Gastrocnemius medialis (tissue), 4 donors: ENCODE measurements at regions not wholly inside any gene's neighbourhood (a gene's known extent, or its start where the extent isn't known, plus 50 kb on each side); places are given as distances from the start of the nearest gene placed in this dataset.

Experiments
- ATAC-seq, 2 donors: fragments of 150-250 bp; one replicate each; pipeline ENCODE4 v1.9.1; 2016
- DNase-seq, 2 donors: peaks; one replicate each; pipeline ENCODE4 v3.0.0-alpha.2; 2019
- H3K27ac ChIP-seq, 4 donors: fragments of 200-600 bp; sonication (generic); 1 replicate in 1 of 4; 2 replicates in 3 of 4; pipeline ENCODE4 v1.5.1; 2016 to 2018; ENCODE audit warnings: mild to moderate bottlenecking in 2 of 4, moderate library complexity in 1 of 4
- H3K27me3 ChIP-seq, 3 donors: fragments of 200-600 bp; sonication (generic) in 2 of 3; 1 replicate in 1 of 3; 2 replicates in 2 of 3; pipeline versions ENCODE4 v1.5.1 to v1.6.0; 2016 to 2019; ENCODE audit warnings: mild to moderate bottlenecking in 1 of 3, moderate library complexity in 1 of 3
- H3K36me3 ChIP-seq, 2 donors: fragments of 200-600 bp; sonication (generic) in 1 of 2; one replicate each; pipeline ENCODE4 v1.5.1; 2017 to 2018
- H3K4me1 ChIP-seq, 2 donors: fragments of 200-600 bp; sonication (generic) in 1 of 2; one replicate each; pipeline ENCODE4 v1.5.1; 2016 to 2017; ENCODE audit warnings: mild to moderate bottlenecking in 2 of 2
- H3K4me3 ChIP-seq, 4 donors: fragments of 200-600 bp; sonication (generic) in 3 of 4; 1 replicate in 1 of 4; 2 replicates in 3 of 4; pipeline ENCODE4 v1.5.1; 2016 to 2019; ENCODE audit warnings: mild to moderate bottlenecking in 2 of 4
- H3K9me3 ChIP-seq, 3 donors: fragments of 200-600 bp; sonication (generic) in 2 of 3; 1 replicate in 1 of 3; 2 replicates in 2 of 3; pipeline ENCODE4 v1.5.1; 2016 to 2019
- CTCF ChIP-seq, 5 experiments: fragments of 450-650 bp in 3 of 5; fragments of 200-600 bp in 2 of 5; sonication (generic) in 2 of 5; IDR thresholded peaks in 4 of 5; conservative IDR thresholded peaks in 1 of 5; 1 replicate in 4 of 5; 2 replicates in 1 of 5; pipeline ENCODE4 v1.5.1; 2016 to 2019; ENCODE audit warnings: antibody characterized with exemption in 5 of 5, mild to moderate bottlenecking in 3 of 5, moderate library complexity in 3 of 5
- POLR2A ChIP-seq, 2 donors: fragments of 450-650 bp; IDR thresholded peaks; one replicate each; pipeline ENCODE4 v1.6.1; 2017; ENCODE audit warnings: antibody characterized with exemption in 2 of 2, mild to moderate bottlenecking in 2 of 2, moderate library complexity in 2 of 2
- in situ Hi-C, 4 donors: fragments of 200-750 bp; cut with MboI; loops; one replicate each; pipeline versions ENCODE4 v1.15.0 to v1.8.0; 2017; ENCODE audit warnings: low sequenced_read_pairs in 4 of 4
- intact Hi-C: fragments of 100-400 bp; cut with DNase I; formaldehyde crosslinking; loops from one replicate; pipeline ENCODE4 v1.15.1; 2023; ENCODE audit warnings: low total_unique reads

DNA sequence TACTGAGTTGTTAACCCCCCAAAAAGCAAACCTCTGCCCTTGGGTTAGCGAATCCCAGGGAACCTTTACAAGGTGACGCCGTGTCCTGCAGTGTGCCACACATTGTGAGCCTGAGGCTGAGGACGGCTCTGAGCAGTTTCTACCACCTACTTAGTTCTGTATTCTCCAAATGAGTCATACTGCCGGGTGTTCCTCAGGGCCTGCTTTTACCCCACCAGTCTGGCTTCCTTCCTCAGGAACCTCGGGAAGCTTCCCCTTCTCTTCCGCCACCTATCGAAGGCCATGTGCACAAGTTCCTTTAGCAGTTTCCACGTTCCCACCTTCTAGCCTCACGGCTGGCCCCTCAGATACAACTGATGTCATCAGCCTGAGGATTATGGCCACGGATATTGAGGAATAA lies 384.0 kb upstream of the TPM1 start:
- intact Hi-C loops (no loop called here), in situ Hi-C loops (loop anchor here in 1 of 4 donors (10.0 kb wide), 1 partner anchor 274 kb away; no protein-coding TSS in a partner anchor)
- Histone ChIP-seq H3K9me3 (no peaks in the 10 kb centered on the region), H3K27ac (no peak overlapping the region), H3K36me3 (peaks cover 0 to 5% of the 10 kb centered on the region in 2 donors), H3K4me3 (no peak overlapping the region), H3K4me1 (peaks cover 0 to 7% of the 10 kb centered on the region in 2 donors), H3K27me3 (no peaks in the 10 kb centered on the region)
- ATAC-seq = peak in 1 of 2 donors; percentile 44
- no peak for TF ChIP-seq CTCF (IDR thresholded peaks at IDR 0.05 in 4 of 5, conservative IDR thresholded peaks at IDR 0.05 in 1 of 5)
- TF ChIP-seq POLR2A (IDR thresholded peaks at IDR 0.05) = no peak
- DNase-seq = peak in 1 of 2 donors; percentile 30

DNA sequence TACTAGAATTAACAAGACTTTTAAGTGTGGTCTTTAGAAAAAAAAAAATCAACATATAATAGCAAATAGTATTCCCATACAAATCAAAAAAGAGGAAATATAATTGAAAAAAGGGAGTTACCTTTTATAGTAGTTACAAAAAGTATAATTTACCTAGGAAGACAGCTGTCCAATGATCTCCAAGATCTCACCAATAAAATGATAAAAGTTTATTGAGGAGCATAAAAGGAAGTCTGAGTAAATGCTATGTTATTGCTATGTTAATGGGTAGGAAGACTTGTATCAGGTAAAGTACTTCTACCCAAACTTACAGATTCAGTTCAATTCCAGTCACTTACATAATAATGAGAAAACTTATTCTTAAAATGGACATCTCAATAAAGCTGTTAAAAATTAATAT lies 379.0 kb upstream of the TPM1 start:
- intact Hi-C loops = no loop called here
- Histone ChIP-seq H3K27ac (no peak overlapping the region), H3K4me1 (no peaks in the 10 kb centered on the region), H3K4me3 (no peak overlapping the region), H3K9me3 (no peaks in the 10 kb centered on the region), H3K36me3 (no peaks in the 10 kb centered on the region), H3K27me3 (no peaks in the 10 kb centered on the region)
- TF ChIP-seq CTCF (IDR thresholded peaks at IDR 0.05 in 4 of 5, conservative IDR thresholded peaks at IDR 0.05 in 1 of 5) (no peak), POLR2A (IDR thresholded peaks at IDR 0.05) (no peak)
- in situ Hi-C loops = no loop called here
- no peak for DNase-seq
- no peak for ATAC-seq

- no peaks in the 10 kb centered on the region for H3K9me3 ChIP-seq
- H3K36me3 ChIP-seq = no peaks in the 10 kb centered on the region
- no peaks in the 10 kb centered on the region for H3K27me3 ChIP-seq
- H3K4me3 ChIP-seq = no peak overlapping the region
- in situ Hi-C loops (no loop called here), intact Hi-C loops (no loop called here)
- ATAC-seq (no peak), DNase-seq (no peak)
- TF ChIP-seq CTCF (IDR thresholded peaks at IDR 0.05 in 4 of 5, conservative IDR thresholded peaks at IDR 0.05 in 1 of 5) = no peak
- no peak for TF ChIP-seq POLR2A (IDR thresholded peaks at IDR 0.05)
- H3K4me1 ChIP-seq = no peaks in the 10 kb centered on the region
- no peak overlapping the region for H3K27ac ChIP-seq
Measured at GRCh38 chr15:62665449-62665848, 377.1 kb upstream of the TPM1 start.

- in situ Hi-C loops = no loop called here
- TF ChIP-seq CTCF (IDR thresholded peaks at IDR 0.05 in 4 of 5, conservative IDR thresholded peaks at IDR 0.05 in 1 of 5) (no peak), POLR2A (IDR thresholded peaks at IDR 0.05) (no peak)
Measured at GRCh38 chr15:62666046-62666445, 376.5 kb upstream of the TPM1 start.

GRCh38 chr15:62672268-62672667 lies 370.3 kb upstream of the TPM1 start:
- no peak for DNase-seq
- no peak overlapping the region for H3K4me3 ChIP-seq
- no peaks in the 10 kb centered on the region for H3K27me3 ChIP-seq
- in situ Hi-C loops (no loop called here), intact Hi-C loops (no loop called here)
- H3K27ac ChIP-seq = no peak overlapping the region
- peak in 1 of 2 donors; percentile 46 for ATAC-seq
- no peaks in the 10 kb centered on the region for H3K9me3 ChIP-seq
- no peaks in the 10 kb centered on the region for H3K4me1 ChIP-seq
- no peaks in the 10 kb centered on the region for H3K36me3 ChIP-seq
- TF ChIP-seq CTCF (IDR thresholded peaks at IDR 0.05 in 4 of 5, conservative IDR thresholded peaks at IDR 0.05 in 1 of 5) (no peak), POLR2A (IDR thresholded peaks at IDR 0.05) (no peak)

More at GRCh38 chr15:62666046-62666445, 376.5 kb upstream of the TPM1 start:
- Histone ChIP-seq H3K36me3 (no peaks in the 10 kb centered on the region), H3K9me3 (no peaks in the 10 kb centered on the region), H3K27me3 (no peaks in the 10 kb centered on the region), H3K4me3 (no peak overlapping the region), H3K4me1 (no peaks in the 10 kb centered on the region), H3K27ac (no peak overlapping the region)
- DNase-seq (no peak), ATAC-seq (no peak)
- intact Hi-C loops = no loop called here
